Transverse colon (tissue), 4 donors: ENCODE measurements at regions not wholly inside any gene's neighbourhood (a gene's known extent, or its start where the extent isn't known, plus 50 kb on each side); places are given as distances from the start of the nearest gene placed in this dataset.

ENCODE experiments used
- CTCF ChIP-seq, 5 experiments: fragments of 200-600 bp in 3 of 5; fragments of 450-650 bp in 2 of 5; sonication (generic) in 3 of 5; IDR thresholded peaks; 1 replicate in 2 of 5; 2 replicates in 3 of 5; pipeline ENCODE4 v1.5.1; 2016 to 2017; ENCODE audit warnings: antibody characterized with exemption in 5 of 5, inconsistent platforms in 3 of 5, mild to moderate bottlenecking in 2 of 5, moderate library complexity in 1 of 5
- EP300 ChIP-seq: sonication (generic); formaldehyde crosslinking; IDR thresholded peaks from one replicate; pipeline ENCODE4 v1.6.1; 2017; ENCODE audit warnings: antibody characterized with exemption, low read depth
- POLR2A ChIP-seq: fragments of 450-650 bp; IDR thresholded peaks from one replicate; pipeline ENCODE4 v1.6.1; 2016; ENCODE audit warnings: antibody characterized with exemption, mild to moderate bottlenecking, moderate library complexity
- POLR2AphosphoS5 ChIP-seq, 3 donors: sonication (generic); formaldehyde crosslinking; IDR thresholded peaks; one replicate each; pipeline ENCODE4 v1.6.1; 2016; ENCODE audit warnings: antibody characterized with exemption in 3 of 3

GRCh38 chr7:33719059-33719581, 186.2 kb upstream of the BMPER start:
- TF ChIP-seq CTCF (IDR thresholded peaks at IDR 0.05) (no peak), POLR2A (no peak), POLR2AphosphoS5 (IDR thresholded peaks at IDR 0.05) (no peak), EP300 (no peak)
